Mononuclear cell (primary cell): ENCODE measurements at regions not wholly inside any gene's neighbourhood (a gene's known extent, or its start where the extent isn't known, plus 50 kb on each side); places are given as distances from the start of the nearest gene placed in this dataset.

Experiments used
- H3K27me3 ChIP-seq: 2 replicates; pipeline ENCODE4 v1.6.0; 2011; ENCODE audit warnings: low read length, control low read depth; ENCODE audit not compliant: insufficient read depth
- H3K4me1 ChIP-seq: 2 replicates; pipeline ENCODE4 v1.5.1; 2011; ENCODE audit warnings: mild to moderate bottlenecking, low read length, control low read depth; ENCODE audit not compliant: insufficient read depth
- H3K4me3 ChIP-seq: 2 replicates; pipeline ENCODE4 v1.5.1; 2011; ENCODE audit warnings: mild to moderate bottlenecking, low read length, moderate library complexity
- H3K9me3 ChIP-seq: 2 replicates; pipeline ENCODE4 v1.5.1; 2011; ENCODE audit warnings: low read depth, mild to moderate bottlenecking, control low read depth, low read length

DNA sequence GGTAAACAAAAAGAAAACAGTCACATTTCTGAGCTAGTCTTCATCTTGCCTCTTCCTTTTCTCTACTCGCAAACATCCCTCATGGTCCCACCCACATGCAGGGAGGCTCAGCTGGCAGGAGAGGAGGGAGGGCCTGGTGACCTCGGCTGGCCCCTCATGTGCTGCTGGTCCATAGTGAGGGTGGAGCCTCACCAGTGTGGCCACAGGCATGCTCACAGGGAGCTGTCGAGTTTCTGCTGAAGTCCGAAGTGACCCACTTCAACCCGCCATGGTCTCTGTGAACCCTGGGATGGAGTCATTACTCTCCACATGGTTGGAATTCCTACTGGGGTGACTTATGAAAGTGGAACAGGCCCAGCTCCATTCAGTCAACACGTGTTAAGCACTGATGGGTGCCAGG is 253.4 kb downstream of the RHOU start:
- Histone ChIP-seq H3K4me3 (no peak overlapping the region), H3K9me3 (no peaks in the 10 kb centered on the region), H3K4me1 (peaks cover 71% of the 10 kb centered on the region), H3K27me3 (no peaks in the 10 kb centered on the region)

DNA sequence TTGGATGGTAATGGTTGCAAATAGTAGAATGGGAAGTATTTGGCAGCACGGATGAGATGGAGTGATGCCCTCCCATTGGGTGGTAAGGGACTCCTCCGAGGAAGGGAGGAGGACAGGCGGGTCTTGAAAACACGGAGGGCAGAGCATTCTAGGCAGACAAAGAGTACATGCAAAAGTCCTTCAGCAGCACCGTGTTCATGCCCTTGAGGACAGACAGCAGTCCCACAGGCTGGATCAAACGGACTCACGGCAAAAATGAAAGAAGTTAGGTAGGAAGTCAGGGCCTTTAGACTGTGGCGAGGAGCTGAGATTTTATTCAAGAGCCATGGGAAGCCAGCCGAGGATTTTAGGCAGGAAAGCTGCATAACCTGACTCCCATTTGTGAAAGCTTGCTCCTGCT is 253.9 kb downstream of the RHOU start:
- H3K4me3 ChIP-seq = no peak overlapping the region
- H3K27me3 ChIP-seq = no peaks in the 10 kb centered on the region
- H3K4me1 ChIP-seq = peaks cover 72% of the 10 kb centered on the region
- H3K9me3 ChIP-seq = no peaks in the 10 kb centered on the region

DNA sequence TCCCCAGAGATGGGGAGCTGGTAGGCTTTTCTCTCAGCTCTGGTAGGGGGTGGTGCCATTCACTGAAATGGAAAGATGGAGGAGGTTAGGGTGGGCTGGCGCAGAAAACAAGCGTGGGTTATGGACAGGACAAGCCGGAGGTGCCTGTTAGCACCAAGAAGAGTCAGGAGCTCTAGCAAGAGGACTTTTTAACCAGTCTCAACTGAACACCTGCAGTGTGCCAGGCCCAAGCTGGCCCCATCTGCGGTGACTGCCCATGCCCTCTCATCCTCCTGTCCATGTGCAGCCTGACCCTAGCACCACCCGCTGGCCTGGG is 254.4 kb downstream of the RHOU start:
- H3K4me3 ChIP-seq = no peak overlapping the region
- peaks cover 75% of the 10 kb centered on the region for H3K4me1 ChIP-seq
- no peaks in the 10 kb centered on the region for H3K9me3 ChIP-seq
- no peaks in the 10 kb centered on the region for H3K27me3 ChIP-seq

DNA sequence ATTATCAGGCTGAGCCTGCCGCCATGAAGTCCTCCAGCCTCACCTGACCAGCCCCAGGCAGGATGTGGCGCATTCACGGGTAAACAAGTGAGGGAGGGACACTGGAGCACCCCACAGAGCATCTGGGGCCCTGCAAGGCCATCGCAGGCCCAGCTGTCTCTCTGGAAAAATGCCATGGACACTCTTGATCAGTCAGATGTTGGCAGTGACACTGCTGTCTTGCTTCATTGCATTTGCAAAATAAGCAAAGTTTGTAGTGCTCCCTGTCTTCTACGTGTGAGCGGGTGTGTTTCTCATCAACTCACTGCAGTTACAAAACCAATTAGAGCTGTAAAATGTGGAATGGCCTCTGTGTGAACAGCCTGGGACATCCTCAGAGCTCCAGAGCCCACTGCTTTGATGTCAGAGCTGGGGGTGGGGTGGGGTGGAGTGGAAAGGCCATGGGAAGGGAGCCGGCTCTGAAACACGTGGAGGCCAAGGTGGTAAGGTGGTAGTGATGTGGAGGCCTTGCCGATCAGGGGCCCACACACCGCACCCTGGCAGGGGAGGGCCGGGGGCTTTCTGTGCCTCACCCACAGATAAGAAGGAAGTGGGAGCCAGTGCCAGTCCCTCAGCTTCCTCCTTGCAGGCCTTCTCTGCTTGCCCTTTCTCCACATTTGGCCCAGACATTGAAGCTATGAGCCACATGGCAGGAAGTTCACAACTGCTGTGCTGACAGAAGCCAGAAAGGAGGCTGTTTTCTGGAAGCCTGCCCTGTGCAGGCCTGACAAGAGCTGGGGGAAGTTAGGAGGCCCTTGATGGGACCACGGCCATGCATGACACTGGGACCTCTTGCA is 254.9 kb downstream of the RHOU start:
- Histone ChIP-seq H3K4me1 (peaks cover 80% of the 10 kb centered on the region), H3K9me3 (no peaks in the 10 kb centered on the region), H3K4me3 (no peak overlapping the region), H3K27me3 (no peaks in the 10 kb centered on the region)

DNA sequence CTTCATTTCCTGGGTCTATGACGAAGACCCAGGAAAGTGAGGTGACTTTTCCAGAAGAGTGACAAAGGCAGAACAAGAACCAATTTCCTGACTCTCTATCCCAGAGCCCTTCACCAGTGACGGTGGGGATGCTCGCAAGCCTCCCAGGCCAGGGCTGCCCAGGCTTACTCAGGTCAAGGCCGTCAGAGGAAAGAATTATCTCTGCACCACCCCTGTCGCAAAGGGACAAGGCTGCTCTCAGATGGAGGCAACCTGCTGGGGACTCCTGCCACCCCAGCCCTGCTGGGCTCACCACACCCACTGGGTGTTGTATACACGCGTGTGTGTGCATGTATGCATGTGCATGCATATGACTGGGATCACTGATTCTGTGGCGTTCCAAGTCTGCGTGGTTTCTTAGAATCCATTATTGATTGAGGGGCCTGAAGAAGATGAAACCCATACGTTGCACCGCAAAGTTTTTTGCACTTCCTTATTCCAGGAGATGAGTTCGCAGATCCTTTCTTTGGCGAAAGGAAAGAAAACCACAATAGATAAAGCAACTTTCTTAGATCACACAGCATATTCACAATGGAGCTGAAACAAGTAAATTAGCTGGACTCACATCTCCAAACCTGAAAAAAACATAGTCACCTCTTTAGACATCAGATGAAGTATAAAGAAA is 255.8 kb downstream of the RHOU start:
- peaks cover 80% of the 10 kb centered on the region for H3K4me1 ChIP-seq
- H3K27me3 ChIP-seq = no peaks in the 10 kb centered on the region
- H3K4me3 ChIP-seq = no peak overlapping the region
- H3K9me3 ChIP-seq = no peaks in the 10 kb centered on the region

DNA sequence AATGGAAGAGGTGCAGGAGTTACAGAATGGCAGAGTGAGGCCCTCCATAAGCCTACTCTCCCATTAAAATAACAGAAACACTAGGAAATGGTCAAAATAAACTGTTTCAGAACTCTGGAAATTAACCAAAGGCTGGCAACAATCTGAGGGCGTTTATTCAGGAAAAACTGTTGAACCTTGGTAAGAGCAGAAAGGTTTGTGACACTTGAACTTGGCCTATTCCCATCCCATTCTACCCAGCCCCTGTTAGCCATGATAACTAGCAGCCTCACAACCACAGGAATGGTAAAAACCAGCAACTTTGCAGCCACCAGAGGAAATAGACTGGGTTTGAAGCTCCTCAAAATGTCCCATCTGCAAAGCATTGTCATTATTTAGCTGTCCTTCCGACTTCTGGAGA is 256.8 kb downstream of the RHOU start:
- Histone ChIP-seq H3K9me3 (no peaks in the 10 kb centered on the region), H3K4me1 (peaks cover 71% of the 10 kb centered on the region), H3K4me3 (no peak overlapping the region)

DNA sequence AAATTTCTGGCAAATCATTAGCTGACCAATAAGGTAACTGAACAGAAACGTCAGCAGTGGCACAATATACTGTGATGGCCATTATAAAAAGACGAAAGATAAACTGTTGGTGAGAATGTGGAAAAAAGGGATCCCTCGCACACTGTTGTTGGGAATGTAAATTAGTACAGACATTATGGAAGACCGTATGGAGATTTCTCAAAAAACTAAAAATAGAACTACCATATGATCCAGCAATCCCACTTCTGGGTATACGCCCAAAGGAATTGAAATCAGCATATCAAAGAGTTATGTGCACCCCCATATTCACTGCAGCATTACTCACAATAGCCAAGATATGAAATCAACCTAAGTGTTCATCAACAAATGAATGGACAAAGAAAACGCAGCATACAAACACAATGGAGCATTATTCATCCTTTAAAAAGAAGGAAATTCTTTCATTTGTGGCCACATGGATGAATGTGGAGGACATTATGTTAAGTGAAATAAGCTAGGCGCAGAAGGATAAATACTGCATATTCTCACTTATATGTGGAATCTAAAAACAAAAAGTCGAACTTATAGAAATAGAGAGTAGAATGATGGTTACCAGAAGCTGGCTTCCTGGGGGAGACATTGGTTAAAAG is 257.7 kb downstream of the RHOU start:
- H3K4me3 ChIP-seq = no peak overlapping the region
- no peaks in the 10 kb centered on the region for H3K27me3 ChIP-seq
- H3K9me3 ChIP-seq = no peaks in the 10 kb centered on the region
- H3K4me1 ChIP-seq = peaks cover 62% of the 10 kb centered on the region

More for the DNA sequence above, 256.8 kb downstream of the RHOU start:
- H3K27me3 ChIP-seq = no peaks in the 10 kb centered on the region

DNA sequence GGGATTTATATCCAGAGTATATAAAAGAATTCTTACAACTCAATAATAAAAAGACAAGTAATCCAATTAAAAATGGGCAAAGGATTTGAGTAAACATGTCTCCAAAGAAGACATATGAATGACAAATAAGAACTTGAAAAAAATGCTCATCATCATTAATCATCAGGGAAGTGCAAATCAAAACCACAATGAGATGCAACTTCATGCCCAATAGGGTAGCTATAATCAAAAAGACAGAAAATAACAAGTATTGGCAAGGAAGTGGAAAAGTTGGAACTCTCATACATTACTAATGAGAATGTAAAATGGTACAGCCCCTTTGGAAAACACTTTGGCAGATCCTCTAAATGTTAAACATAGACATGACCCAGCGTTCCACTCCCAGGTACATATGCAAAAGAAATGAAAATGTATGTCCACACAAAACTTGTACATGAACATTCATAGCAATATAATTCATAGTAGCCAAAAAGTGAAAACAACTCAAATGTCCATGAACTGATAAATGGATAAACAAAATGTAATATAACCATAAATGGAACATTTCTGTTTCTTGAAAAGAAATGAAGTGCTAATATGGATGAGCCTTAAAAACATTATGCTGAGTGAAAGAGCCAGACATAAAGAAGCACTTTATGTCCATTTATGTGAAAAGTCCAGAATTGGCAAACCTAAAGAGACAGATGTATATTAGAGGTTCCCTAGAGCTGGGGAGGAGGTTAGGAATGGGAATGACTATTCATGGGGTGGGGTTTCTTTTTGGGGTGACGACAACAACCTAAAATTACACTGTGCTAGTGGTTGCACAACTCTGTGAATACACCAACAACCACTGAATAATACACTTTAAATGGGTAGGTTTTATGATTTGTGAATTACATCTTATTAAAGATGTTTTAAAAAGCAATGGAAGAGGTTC is 259.7 kb downstream of the RHOU start:
- Histone ChIP-seq H3K27me3 (no peaks in the 10 kb centered on the region), H3K4me1 (peaks cover 49% of the 10 kb centered on the region), H3K4me3 (no peak overlapping the region), H3K9me3 (no peaks in the 10 kb centered on the region)

DNA sequence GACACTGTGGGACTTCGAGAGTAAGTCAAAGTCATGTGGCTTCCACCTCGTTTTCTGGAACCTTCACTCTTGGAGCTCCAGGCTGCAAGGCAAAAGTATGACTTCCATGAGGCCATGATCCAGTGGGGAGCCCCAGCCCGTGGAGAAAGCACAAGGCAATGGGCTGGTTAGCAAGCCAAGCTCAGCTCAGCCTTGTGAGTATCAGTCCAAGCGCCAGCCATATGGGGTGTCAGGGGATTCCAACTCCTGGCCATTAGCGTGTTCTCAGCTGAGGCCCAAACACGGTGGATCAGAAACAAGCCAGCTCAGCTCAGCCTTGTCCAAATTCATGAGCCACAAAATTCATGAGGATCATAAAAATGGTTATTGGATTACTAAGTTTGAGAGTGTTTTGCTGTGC is 261.0 kb downstream of the RHOU start:
- Histone ChIP-seq H3K27me3 (no peaks in the 10 kb centered on the region), H3K4me3 (no peak overlapping the region), H3K9me3 (no peaks in the 10 kb centered on the region), H3K4me1 (peaks cover 40% of the 10 kb centered on the region)

DNA sequence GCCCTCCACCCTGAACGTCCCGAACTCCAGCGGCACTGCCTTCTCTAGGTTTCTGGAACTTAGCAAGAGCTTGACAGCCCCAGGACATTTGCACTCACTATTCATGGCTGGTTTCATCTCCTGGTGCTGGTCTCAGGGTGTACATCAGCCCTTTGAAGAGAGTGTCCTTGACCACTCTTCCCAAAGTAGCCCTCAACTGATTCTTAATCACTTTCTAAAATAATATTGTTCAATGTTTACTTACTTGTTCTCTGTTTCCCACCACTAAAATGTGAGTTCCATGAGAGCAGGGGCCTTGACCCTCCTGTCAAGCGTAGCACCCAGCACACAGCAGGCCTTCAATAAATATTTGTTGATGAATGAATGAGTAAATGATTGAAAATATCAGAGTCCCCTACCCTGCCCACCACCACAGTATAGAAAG is 262.5 kb downstream of the RHOU start:
- H3K4me1 ChIP-seq = peaks cover 34% of the 10 kb centered on the region
- no peaks in the 10 kb centered on the region for H3K9me3 ChIP-seq
- H3K4me3 ChIP-seq = no peak overlapping the region
- no peaks in the 10 kb centered on the region for H3K27me3 ChIP-seq

DNA sequence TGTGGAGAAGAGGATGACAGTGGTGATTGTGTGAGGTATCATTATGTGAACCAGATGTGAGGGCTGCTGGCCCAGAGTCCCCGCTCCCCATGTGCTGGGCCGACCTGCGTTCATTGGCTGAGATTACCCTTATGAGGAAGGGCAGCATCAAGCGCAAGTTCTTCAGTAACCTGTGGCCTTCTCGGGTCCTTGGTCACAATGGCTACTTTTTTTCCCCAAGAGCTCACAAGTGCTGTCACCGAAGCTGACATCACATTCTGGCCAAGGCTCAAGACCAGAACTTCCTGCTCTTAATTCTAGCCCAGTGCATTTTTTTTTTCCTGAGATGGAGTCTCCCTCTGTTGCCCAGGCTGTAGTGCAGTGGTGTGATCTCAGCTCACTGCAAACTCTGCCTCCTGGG is 262.9 kb downstream of the RHOU start:
- H3K27me3 ChIP-seq = no peaks in the 10 kb centered on the region
- peaks cover 31% of the 10 kb centered on the region for H3K4me1 ChIP-seq
- no peaks in the 10 kb centered on the region for H3K9me3 ChIP-seq
- H3K4me3 ChIP-seq = no peak overlapping the region

DNA sequence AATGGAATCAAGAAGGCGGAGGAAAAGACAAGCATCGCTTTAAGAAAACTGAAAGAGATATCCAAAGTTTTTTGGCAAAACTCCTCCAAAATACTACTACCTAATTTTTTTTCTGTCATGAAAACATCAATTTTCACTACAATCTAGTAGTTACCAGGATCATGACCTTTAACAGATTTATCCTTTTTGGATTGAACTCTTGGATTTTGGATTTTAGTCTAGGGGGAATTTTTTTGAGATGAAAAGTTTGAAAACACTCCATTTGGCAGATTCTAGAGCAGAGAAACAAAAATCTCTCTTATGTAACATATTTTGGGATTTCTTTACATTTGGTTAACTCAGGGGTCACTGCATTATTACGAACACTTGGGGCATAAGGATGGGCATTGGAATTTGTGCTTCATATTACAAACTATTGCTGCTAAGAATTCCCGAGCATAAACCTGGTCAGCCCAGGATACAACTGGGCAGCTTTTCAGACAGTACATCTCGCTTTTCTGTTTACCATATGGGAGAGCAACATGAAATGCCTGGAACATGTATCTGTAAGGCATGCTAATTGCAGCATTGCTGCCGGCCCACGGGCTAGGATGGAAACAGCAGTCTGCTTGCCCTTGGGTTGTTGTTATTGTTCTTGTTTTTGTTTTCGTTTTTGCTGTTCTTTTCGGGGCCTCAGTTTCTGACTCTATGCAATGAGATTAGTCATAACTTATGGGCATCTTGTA is 264.3 kb downstream of the RHOU start:
- no peaks in the 10 kb centered on the region for H3K9me3 ChIP-seq
- no peaks in the 10 kb centered on the region for H3K27me3 ChIP-seq
- H3K4me3 ChIP-seq = no peak overlapping the region
- peaks cover 25% of the 10 kb centered on the region for H3K4me1 ChIP-seq

DNA sequence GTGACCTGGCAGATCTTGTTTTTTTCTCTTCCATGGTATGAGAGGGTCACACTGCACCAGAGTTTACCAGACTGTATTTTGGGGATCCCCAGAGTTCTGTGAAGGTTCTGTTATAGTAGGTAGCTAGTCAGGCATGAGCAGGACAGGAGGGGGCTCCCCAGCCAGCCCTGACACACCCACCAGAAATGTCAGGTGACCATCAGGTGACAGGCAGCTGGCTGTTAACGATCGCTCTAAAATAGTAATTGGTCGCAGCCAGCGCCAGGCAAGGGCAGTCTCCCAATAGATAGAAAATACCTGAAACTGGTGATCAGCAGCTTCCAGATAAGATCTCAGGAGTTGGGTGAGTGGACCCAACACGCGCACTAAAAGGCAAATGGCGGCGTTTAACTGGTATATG is 264.9 kb downstream of the RHOU start:
- Histone ChIP-seq H3K4me1 (peaks cover 19% of the 10 kb centered on the region), H3K27me3 (no peaks in the 10 kb centered on the region), H3K9me3 (no peaks in the 10 kb centered on the region), H3K4me3 (no peak overlapping the region)

DNA sequence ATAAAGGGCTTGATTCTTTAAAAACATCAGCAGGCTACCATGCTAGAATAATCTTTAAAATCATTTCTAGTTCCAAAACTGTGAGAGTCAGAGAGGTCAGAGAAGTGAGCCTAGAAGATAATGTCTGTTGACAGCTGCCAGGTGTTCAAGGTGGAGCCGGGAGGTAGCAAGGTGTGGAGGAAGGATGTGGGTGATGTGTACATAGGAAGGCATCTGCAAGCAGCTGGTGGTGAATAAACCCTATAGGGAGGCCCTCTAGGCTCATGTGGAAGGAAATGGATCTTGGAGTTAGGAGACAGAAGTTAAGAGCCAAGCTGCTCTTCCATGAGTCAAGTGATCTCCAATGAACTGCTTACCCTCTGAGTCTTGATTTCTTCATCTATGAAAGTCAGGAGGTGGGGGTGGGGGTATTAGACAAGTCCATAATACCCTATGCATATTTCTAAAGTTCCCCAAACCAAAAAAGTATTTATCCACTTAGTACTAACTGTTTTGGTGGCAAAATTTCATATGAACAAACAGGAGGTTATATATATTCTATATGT is 266.3 kb downstream of the RHOU start:
- Histone ChIP-seq H3K4me1 (peaks cover 14% of the 10 kb centered on the region), H3K4me3 (no peak overlapping the region)

More for the DNA sequence above, 266.3 kb downstream of the RHOU start:
- no peaks in the 10 kb centered on the region for H3K27me3 ChIP-seq
- no peaks in the 10 kb centered on the region for H3K9me3 ChIP-seq
